Frontal cortex (tissue), 3 donors: ENCODE measurements at regions not wholly inside any gene's neighbourhood (a gene's known extent, or its start where the extent isn't known, plus 50 kb on each side); places are given as distances from the start of the nearest gene placed in this dataset.

Experiments used
- DNase-seq, 2 donors: peaks; one replicate each; pipeline ENCODE4 v3.0.0; 2012; ENCODE audit warnings: low spot score in 2 of 2
- FAIRE-seq: peaks from 2 replicates; lab custom pipeline; 2012; peaks lifted over from hg19 to GRCh38; lab: Jason Lieb, UNC
- donor health status: control.
- donor health status: control.
- donor health status: control.

DNA sequence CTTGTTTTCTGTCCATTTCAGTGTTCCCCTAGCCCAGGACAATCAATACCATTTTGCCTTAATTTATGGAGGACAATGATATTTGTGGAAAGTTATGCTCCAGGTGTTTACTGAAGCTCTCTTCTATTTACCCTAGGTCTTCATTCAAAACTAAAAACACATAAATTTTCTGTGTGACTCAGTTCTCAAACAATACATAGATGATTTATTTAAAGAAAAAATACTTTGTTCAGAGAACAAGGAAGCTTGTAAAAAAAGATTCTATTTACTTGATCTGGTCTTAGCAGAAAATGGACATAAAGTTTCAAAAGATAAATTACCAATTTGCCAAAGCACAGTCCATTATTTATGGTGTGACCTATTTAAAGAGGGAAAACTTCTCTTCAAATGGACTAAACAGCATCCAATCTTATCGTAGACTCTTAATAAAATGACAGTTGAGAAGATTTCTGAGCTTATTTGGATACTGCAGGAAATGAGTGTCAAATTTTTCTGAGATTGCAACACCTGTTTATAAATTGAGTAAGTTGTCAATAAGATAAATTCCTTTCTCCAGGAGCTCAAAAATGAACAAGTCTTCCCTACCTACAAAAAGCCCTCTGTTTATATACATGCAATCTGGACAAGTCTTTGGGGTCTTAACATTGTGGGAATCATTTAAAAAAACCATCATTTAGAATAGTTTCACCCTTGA, 627.2 kb downstream of the PSAT1 start:
- FAIRE-seq, result no peak
- no peak for DNase-seq

DNA sequence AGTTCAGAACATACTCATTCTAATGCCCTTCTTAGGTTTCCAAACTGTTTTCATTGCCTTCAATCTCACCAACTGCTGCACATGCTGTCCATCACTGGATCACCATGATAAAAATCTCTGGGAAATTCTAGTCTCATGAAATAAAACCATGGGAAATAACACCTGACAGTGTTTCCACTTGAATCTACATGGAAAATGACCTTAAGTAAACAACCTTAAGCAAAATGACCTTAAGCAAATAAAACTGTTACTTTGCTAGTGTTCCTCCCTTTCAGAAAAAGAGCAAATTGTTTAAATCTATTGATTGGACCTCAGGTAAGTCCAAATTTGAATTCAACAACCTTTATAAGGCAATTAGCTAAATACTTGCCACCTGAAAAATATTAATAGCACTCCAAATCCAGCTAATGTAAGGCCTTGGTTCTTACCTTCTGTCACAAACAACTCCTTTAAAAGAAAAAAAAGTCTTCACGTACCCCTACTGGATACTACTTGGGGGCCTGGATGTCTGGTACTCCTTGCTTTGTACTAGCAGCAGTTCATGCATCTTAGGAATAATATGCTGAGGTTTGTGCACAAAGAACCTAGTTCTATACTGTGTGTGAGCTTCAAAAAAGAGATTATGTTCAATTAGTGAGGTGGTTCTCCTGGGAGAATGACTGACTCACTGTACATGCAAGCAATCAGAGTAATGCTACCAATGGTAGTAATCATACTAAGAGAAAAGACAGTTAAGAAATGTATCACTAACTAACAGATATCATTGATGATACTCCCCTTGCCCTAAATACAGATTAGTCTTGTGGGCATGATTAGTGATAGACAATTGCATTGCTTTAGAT, 630.4 kb downstream of the PSAT1 start:
- FAIRE-seq, result no peak
- DNase-seq, result no peak

DNA sequence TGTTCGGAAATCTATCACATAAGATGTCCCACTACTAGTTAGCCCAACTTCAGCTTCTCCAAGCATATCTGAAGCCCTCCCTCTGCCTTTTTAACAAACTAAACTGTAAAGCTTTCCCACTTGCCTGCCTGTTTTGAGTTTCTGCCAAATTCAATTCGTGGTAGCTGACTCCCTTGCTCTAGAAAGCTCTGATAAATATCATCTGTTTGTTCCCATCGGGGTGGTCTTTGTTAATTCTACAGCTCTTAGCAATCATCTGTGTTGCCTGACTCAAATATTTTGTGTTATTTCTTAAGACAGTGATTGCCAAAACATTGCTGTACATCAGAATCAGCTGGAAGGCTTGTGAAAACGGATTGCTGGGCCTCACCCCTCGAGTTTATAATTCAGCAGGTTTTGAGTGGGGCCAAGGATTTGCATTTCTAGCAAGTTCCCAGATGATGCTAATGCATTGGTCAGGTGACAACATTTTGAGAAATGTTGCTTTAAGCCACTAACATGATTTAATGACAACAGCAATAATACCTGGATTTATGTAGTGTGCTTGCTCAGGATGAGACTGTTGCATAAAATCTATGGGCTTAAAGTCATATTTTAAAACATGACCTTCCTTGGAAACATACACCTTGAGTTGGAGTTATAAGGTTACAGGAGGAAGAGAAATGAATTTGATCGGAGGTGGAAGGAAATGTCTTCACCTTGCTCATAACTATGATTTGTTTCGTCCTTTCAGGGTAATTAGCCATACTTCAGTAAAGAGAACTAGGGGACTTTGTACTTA, 631.9 kb downstream of the PSAT1 start:
- DNase-seq (no peak), FAIRE-seq (no peak)

DNA sequence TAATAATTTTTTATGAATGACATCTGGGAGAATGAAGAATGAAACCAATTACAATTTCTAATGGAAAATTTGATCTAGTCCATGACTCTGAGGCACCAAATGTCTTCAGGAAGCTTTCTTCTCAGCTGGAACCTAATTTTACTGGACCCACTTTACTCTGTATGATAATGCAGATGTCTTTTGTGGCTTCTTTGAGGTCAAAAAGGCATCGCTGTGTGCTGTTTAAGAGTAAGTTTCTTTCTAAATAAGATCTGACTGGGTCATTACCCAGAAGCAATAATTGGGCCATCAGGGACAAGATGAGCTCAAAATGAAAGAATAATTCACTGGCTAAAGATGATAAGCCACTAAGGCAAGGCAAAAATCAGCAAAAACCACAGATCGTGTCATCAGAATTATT, 633.4 kb downstream of the PSAT1 start:
- DNase-seq (no peak), FAIRE-seq (no peak)

DNA sequence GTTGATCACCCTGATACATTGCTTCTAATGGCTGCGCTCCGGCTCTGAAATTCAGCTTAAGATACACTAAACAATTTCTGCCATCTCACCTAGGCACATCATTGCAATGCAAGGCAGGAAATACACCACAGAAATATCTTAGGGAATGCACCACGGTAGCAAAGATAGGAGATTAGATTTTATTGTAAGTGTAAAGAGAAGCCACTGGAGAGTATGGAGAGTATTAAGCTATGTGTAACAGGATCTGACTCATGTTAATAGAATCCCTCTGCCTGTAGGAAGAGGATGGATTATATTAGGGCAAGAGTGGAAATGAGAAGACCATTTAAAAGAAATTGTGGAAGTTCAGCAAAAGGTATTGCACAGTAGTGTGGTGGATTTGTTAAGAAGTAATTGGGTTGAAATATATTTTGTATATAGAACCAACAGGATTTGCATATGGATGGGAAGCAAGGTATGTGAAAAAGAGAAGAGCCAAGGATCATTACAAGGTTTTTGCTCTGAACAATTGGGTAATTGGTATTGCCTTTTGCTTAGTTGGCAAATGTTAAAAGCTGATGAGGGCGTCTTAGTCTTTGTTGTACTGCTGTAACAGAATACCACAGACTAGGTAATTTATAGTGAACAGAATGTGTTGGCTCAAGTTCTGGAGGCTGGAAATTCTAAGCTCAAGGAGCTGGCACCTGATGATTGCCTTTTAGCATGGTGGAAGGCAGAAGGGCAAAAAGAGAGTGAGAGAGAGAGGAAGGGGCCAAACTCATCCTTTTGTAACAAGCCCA, 636.1 kb downstream of the PSAT1 start:
- DNase-seq (no peak), FAIRE-seq (no peak)

DNA sequence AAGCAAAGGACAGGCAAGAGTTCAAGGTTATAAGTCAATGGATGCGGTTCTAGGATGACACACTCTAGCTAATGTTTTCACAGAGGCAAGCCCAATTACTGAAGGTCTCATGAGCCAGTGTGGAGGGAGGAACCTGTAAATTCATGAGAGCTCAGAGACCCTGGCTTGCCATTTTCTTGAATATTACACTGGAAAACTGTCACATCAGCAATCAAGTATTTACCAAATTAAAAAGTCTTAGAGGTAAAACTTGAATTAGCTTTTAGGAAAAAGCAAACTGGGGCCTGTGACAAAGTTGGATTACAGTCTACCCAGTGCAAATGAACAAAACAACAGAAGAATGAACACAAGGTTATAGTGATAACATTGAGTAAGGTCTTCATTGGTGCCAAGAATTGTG, 636.9 kb upstream of the TLE4 start:
- DNase-seq (no peak), FAIRE-seq (no peak)

DNA sequence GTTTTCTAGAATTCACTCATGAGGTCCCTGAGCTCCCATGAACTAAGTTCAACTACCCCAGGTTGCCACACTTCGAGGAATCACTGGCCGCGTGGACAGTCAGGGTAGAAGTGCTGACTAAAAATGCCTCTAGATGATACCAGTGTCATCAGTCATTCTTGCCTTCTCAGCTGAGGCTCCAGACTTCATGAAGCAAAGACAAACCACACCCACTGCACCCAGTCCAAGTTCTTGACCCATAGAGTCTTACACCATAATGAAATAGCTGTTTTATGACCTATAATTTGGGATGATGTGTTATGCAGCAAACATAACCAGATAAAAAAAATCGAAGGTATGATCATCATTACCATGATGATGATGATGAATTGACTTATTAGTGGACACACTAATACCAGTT, 632.9 kb upstream of the TLE4 start:
- FAIRE-seq (no peak), DNase-seq (no peak)

DNA sequence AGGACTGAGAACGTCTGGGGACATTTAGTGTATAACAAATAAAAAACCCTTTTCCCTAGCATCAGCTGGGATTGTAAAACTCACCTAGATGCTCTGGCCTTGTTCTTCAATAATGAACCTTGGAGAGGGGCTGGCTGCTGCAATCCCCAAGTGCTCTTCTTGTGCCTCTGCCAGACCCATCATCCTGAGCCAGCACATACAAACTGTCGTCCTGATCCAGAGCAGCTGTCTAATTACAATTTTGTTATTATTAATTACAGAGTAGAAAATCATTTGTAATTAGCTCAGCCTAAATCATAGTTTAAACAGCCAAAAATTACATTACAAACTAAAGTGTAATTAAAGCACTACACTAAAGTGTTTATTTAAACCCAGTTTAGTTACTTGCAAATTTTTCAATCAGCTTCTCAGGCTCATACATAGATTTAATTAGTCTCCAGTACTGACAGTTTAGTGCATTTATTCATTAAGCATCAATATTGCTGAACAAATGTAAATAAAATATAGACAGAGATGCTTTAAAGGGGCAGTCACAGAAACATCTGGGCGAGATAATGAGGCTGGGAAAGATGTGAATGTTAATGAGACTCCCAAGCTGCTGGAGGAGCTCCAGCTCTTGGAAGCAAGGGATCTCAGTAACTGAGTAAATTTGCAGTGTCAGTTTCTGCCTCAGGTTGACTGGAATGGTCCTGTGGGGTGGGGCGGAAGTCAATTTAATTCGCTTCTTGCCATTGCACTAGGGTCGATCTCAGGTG, 632.3 kb upstream of the TLE4 start:
- FAIRE-seq (no peak), DNase-seq (no peak)

DNA sequence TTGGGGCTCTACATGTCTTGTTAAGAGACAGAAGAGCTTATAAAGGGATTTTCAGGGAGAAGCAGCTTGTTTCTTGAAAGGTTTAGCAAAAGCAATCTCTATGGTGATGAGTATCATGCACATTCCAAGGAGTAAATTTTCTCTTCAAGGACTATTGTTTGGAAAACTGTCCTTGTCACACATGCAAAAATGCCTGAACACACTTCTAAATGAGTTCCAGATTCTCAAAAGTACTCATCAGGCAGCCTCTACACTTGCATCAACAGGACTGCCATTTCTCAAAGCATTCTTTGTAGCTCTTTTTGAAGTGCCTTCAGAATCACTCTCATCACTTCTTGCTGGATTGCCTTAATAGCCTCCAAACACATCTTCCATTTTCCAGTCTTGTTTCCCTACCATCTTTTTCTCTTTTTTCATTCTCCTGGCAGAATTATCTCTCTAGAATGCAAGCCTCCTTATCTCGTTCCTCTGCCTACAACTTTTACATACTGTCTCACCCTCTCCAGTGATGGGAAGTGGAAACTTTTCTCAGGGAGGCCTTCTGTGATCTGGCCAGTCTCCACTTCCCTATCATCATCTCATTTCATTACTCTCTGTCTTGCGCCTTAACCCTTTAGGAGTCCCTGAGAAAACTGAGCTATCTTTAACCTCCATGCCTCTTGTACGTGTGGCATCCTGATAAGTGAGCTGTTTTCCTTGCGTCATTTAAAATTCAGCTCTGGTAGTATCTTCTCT, 631.5 kb upstream of the TLE4 start:
- FAIRE-seq (no peak), DNase-seq (no peak)

DNA sequence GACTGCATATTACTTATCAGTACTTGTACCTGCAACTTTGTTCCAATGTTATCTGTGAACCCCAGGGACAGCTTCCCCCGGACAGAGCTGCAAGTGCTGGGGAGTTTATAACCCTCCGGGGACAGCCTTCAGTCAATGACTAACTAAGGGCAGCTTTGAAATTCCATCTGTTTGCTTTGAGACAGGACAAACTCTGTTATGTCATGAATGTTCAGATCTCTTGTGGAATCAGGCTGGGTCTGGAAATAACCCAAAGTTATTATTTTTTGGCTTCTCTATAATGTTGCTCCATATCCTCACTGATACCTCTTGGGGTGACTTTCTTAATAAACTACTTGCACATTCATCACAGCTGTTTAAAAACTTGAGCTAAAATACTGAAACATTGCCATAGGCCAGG, 617.5 kb upstream of the TLE4 start:
- no peak for DNase-seq
- no peak for FAIRE-seq

DNA sequence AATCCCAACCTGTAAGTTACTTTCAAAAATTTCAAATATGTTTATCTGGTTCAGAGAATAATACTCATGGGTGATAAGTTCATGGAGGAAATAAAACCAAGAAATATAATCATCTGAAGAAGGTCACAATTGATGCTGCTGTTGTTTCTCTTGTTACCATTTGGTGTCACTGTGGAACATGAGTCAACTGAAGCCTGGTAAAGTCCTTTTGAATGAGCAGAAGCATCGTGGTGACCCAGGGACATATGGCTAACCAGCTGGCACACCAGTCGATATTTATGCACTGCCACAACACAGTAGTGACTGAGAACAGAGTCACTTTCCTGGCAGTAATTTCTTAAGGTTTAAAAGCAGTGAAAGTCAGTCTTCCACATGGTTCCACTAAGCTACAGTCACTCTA, 612.9 kb upstream of the TLE4 start:
- DNase-seq, result no peak
- no peak for FAIRE-seq

DNA sequence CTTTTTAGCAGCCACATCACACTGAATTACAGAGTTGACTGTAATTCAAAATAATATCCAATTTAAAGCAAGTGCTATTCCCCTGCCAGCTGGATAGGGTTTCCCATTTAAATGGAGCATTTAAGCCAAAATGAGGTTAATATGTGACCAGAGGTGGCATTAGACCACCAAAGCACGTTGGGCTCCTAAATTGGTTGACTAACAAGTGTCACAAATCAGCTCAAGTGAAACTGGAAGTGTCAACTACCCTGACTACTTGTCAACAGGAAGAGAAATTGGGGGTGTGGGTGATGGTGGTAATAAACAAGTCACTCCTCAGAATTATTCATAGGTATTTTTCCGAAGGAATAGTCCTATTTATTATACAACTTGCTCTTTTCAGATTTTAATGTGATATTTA, 609.6 kb upstream of the TLE4 start:
- FAIRE-seq (no peak), DNase-seq (no peak)

DNA sequence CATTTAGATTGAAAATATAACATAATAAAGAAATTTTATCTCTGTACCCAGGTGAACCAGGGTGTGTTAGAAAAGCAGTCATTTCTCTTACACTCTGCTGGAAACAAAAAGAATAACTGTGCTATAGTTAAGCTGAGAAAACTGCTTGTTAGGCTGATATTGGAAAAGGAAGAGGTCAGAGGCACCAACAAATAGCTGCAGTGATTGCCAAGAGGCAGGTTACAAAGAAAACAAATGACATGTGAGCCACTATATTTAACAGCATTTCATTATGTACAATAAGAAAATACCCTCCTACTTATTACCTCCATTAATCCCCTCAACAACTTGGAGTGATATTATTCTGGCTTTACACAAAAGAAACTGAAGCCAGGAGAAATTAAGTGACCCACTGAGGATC, 607.9 kb upstream of the TLE4 start:
- no peak for FAIRE-seq

DNA sequence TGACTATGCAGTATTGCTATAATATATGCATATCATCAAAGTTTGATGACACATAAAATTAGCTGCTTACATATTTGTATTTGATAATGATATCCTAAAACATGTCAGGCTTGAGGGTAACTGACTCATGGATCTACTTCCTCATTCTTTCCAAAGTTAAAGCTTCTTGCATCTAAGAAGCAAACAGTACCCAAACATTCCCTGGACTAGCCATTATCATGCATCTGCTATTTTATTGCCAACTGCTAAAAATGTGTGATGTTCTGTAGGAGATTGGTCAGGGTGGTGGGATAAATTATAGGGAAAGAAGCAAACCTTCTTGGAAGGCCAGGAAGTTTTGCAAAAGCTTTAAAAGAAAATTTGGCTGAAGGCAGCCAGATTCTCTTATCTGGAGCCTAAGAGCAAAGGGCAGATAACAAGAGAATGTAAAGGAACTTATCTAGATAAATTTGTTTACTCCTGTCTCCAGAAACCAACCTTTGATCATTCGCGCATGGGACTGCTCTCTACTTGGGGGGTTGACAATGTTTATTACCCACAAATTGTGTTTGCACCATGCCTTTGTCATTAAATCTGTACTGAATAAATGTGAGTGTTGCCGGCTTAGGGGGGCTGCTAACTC, 604.1 kb upstream of the TLE4 start:
- FAIRE-seq (no peak), DNase-seq (no peak)

More for the DNA sequence above, 607.9 kb upstream of the TLE4 start:
- no peak for DNase-seq

DNA sequence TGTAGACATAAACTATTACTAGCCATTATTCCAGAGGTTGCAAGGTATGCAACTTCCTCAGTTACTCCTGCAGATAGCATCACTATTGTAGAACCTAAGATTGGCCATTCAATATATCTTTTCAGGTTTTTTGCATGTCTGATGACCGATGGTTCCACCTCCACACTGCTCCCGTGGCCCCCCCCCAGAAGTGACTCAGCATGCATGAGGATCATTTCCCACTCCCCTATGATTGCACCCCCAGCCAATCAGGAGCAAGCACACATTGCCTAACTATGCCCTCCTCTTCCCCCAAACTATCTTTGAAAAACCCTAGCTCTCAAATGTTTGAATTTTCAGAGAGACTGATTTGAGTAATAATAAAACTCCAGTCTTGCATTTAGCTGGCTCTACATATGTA, 601.4 kb upstream of the TLE4 start:
- DNase-seq (no peak), FAIRE-seq (no peak)

DNA sequence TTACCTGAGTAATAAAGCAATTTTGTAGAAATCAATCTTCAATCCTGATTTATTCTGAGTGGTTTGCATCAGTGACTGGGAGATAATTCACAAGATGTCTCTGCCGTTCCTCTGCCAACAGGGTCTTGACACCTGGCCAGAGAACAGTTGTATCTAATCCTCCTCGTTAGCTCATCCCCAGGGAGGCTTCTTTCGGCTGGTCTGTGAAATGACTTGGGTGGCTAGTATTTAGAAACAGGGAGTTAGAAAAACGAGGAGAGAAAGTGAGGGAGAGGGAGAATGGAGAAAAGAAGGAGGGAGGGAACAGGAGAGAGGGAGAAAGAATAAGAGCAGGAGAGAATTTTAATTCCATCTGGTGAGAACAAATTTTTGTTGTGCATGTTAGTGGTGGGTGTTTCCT, 600.2 kb upstream of the TLE4 start:
- no peak for FAIRE-seq
- DNase-seq, result no peak

DNA sequence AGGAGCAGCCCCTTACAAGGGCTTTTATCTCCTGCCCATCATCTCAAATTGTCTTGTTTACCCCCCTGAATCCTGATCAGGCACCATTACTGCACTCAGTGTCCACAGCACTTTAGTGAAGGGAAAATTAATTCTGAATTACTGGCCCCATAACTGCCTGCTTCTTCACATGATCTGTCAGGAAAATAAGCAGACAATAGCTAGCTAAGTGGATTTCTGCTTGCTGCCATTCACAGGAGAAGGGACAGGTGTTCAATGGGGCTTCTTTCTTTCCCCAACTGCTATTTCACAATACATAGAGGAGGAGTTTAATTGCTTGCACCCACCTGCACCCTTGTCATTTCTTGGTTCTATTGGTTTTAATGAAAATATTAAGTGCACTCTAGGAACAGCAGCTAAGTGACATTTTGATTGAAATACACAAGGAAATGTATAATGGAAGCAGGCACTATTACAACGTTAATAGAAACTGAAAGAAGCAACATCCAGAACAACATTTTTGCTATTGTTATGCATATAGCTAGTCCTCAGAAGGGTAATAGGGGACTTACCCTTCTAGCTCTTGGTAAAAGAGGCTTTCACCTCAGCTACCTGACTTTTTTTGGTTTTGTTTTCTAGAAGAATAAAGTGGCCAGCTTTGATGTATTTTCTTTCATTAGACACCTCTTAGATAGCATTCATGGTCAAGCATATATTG, 599.3 kb upstream of the TLE4 start:
- FAIRE-seq, result no peak
- DNase-seq, result no peak

DNA sequence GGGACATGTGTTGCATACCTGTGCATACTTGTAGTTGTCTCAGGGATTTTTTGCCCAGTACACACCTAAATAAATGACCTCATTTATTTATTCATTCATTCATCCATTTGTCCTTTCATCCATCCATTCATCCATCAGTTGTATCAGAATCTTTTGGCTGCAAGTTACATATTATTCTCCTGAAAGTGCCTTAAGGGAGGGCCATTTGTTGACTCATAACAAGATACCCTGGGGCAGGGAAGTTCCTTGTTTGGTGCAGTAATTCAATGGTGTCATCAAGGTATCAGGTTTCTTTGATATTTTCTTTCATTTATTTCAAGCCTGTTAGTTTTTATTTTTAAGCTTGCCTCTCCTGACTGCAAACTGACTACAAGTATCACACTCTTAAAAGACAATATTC, 597.9 kb upstream of the TLE4 start:
- FAIRE-seq, result no peak
- no peak for DNase-seq
